GM18870 (cell line): ENCODE measurements at regions not wholly inside any gene's neighbourhood (a gene's known extent, or its start where the extent isn't known, plus 50 kb on each side); places are given as distances from the start of the nearest gene placed in this dataset.

ENCODE experiments used
- ATAC-seq: cut with Tn5 transposase; IDR thresholded peaks from one replicate; pipeline ENCODE4 v1.9.1; 2021; ENCODE audit warnings: moderate library complexity; ENCODE audit not compliant: unreplicated experiment

DNA sequence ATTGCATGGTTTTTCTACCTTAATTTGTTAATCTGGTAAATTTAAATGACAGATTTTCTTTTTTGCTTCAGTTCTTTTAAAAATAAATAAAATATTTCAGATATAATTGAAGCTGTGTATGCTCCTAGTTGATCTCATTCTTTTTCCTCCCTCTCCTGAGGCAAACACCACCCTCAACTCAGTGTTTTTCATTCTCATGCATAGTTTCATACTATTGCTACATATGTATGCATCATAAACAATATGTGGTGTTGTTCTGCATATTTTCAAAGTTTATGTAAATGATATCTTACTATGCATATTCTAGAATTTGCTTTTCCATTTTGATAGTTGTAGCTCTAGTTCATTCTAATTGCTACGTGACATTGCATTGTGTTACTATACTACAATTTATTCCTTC is 257.2 kb upstream of the POU3F1 start:
- no peak for ATAC-seq

DNA sequence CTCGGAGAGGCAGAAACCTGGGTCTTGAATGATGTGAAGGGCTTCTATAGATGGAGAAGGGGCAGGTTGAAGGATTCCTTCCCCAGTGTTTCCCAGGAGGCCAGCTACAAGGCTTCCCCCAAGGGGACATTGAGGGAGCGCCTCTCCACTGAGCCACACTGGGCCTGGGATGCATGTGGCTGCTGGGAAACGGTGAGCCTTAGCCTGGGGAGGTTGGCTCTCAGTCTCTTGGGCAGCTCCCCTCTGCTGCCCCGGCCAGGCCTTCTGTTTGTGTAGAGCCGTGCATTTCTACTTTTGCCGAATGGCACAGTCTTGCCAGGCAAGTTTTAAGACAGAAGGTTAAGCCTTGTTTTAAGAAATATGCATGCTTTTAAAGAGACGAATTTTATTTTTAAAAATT is 254.4 kb upstream of the POU3F1 start:
- no peak for ATAC-seq

DNA sequence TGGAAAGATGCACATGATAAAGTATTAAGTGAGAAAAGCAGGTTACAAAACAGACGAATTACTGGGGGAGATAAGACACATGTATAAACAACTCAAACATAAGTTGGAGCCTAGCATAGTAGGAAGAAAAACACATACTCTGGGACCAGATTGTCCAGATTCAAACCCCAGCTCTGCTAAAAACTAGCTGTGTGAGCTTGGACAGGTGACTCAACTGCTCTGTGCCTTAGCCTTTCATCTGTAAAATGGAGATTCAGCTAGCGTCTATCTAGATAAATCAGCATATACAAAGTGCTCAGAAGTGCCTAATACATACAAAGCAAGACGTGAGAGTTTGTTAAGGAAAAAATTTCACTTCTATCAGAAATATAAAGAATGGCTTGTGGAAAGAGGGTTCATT is 254.0 kb upstream of the POU3F1 start:
- no peak for ATAC-seq

DNA sequence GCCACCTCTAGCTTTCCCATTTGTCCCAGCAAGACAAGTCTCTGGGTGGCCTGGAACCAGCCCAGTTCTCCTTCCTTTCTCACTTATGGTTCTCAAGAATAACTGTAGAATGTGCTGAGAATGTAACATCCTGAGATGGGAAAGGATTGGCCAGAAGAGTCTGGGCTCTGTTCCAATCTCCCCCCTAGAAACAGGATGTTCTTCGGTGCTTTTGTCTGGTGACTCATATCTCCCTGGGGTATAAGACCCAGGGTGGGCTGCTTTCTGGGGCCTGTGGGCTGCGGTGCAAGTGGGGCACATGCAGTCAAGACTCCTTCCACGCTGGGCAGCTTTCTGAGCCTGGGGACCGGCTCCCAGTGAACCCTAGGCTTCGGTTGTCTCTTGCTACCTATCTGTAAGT is 251.2 kb upstream of the POU3F1 start:
- ATAC-seq: no peak

DNA sequence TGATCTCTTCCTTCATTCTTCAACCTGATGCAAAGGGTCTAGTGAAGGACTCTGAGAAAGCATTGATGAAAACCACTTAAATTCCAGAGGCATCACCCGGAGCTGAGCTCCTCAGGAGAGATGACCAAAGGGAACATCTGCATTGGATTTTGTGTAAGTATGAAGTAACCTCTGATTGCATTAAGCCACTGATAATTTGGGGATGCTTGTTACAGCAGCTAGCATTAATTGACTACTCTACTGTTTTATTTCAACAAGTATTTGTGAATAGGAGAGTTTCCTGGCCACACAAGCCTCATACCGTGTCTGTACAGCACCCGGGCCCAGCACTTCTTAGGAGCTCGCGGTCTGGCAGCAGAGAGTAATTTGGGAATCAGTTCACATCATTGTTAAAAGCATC is 250.7 kb upstream of the POU3F1 start:
- ATAC-seq: no peak

DNA sequence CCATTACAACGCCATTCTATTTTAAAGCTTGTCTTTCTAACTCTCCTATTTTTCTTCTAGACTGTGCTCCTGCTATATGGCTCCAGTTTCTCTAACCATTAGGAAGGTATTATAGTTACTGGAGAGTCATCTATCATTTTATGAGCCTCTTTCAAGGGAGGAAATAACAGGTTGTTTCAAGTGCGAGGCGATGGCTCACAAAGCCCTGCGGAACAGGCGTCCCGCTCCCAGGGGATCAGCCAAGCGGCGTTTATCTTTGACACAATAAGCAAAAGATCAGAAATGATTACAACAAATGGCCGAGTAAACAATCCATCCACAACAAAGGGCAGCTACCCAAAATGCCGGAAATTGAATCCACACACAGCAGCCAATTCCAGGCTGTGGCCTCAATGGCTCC is 249.5 kb upstream of the POU3F1 start:
- no peak for ATAC-seq

DNA sequence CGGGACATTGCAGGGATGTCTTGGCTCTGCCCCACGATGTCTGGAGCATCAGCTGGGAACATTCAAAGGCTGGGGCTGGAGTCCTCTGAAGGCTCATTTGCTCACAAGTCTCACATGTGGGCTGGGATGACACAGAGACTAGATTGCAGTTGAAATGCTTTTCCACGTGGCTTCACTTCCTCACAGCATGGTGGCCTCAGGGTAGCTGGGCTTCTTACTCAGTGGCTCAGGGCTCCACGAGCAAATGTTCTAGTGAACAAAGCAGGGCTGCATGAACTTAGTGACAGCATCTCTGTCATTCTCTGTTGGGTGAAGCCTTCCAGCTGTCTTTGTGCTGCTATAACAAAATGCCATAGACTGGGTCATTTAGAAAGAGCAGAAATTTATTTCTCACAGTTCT is 247.0 kb upstream of the POU3F1 start:
- no peak for ATAC-seq

DNA sequence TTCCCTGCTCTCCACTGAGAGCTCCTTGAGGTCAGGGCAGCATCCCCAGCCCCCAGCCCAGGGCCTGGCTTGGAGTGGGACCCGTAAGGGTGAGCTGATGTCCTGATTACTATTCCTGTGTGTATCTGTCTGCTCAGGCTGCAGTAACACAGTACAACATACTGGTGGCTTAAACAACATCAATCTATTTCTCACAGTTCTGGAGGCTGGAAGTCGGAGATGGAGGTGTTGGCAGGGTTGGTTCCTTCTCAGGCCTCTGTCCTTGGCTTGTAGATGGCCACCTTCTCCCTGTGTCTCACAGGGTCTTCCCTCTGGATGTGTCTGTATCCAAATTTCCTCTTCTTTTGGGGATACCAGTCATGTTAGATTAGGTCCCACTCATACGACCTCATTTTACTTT is 246.4 kb upstream of the POU3F1 start:
- ATAC-seq: no peak

DNA sequence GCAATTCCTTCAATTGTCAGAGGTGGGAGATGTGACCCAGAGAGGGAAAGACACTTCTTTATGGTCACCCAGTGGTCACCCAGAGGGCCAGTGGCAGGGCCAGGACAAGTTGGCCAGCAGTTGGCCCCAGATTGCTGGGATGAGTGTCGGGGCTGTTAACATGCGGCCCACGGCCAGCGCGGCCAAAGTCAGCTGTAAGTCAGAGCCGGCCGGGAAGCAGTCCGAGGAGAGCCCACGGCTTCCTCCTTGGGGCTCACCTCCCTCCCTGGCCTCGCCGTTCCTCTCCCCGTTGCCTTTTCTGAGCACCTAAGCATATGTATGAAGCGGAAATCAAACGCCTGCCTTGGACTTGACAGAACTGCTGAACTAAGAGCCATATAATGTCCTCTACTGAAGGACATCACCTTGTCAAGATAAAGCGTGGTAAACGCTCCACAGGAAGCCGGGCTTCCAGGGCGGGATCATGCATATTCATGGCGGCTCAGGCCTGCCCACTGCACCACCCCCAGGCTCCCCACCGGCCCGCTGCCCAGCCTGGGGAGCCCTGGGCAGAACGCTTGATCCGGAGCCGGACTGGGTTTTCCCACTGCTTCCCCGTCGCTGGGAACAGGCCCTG is 245.4 kb upstream of the POU3F1 start:
- no peak for ATAC-seq

DNA sequence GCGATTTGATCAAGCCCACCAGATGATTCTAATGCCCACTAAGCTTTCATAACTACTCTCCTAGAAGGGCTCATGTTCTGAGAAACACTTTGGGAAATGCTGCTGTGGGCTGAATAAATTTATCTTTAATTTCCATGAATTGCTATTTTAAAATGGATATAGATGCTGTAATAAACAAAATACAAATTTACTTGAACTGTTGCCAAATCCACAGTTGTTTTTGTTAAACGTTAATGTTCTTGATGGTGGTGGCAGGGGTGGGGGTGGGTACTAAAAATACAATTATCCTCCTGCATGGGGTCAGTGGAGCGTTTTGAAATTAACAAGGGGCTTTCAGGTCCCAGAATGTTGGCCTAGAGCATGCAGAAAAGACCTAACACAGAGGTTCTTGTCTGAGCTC is 244.7 kb upstream of the POU3F1 start:
- no peak for ATAC-seq

DNA sequence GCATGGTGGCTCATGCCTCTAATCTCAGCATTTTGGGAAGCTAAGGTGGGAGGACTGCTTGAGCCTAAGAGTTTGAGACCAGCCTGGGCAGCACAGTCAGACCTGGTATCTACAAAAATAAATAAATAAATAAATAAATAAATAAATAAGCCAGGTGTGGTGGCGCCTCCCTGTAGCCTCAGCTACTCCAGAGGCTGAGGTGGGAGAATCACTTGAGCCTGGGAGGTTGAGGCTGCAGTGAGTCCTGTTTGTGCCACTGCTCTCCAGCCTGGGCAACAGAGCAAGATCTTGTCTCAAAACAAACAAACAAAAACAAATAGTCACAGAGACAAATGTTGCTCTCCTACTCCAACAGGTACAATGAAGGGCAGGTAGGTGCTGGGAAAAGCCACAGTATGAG is 242.4 kb upstream of the POU3F1 start:
- ATAC-seq: no peak

DNA sequence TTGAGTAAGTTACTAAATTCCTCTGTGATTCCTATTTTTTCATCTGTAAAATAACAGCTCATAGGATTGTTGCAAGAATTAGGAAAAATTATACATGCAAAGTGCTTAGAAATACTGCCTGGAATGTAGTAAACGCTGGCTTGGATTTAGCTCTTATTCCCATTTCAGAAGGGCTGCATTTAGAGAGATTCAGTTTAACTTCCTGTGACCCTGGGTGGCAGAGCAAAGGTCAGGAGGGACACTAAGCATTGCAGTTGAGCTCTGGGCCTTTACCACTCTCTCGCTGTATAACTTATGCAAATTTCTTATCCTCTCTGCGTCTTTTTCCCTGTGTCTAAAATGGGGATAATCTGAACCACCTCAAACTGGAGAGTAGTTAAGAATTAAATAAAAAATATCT is 241.0 kb upstream of the POU3F1 start:
- no peak for ATAC-seq

DNA sequence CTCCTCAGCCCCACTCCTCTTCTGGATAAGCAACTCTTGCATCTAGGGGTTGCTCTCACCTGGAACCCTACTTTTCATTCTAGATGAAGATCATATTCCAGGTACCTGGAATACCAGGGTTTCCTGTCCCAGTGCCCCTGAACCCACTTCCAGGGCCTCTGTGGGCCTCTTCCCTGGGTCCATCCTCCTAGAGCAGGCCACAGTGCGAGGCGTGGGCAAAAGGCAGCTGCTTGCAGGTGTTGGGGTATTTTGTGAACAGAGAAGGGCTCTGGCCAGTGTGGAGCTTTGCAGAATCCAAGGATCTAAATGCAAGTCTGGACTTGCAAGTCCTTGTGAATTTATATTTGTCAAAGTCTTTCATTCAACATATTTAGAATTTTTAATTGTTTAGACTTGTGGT is 240.4 kb upstream of the POU3F1 start:
- no peak for ATAC-seq

DNA sequence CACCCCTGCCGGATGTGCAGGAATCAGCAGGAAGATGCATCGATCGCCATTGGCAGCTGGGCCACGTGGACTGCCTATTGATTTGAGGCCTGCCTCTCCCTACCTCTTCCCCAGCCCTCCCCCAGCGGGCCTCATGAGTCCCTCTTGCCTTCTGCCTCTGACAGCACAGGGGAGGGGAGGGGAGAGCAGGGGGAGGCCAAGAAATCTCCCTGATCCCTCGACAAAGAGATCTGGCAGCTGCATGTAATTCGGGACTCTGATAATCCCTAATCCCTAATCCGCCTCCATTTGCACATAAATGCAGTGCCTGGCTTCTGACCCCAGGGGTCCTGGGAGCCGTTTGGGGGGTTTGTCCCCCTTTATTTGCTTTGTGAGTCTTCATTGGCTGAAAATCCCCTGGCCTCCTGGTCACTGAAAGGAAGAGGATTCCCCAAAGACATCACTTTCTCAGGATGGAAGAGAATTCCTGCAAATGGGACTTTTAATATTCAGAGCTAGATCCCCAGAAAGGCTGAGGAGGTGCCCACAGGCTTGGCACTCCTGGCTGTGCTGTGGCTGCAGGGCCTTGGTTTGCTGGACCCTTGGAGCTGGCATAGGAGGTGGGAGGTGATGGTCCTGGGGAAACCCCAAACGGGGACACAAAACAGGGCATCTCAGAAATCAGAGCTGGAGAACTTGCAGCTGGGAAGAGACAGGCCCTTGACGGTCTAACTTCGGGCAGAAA is 239.4 kb upstream of the POU3F1 start:
- ATAC-seq: no peak

DNA sequence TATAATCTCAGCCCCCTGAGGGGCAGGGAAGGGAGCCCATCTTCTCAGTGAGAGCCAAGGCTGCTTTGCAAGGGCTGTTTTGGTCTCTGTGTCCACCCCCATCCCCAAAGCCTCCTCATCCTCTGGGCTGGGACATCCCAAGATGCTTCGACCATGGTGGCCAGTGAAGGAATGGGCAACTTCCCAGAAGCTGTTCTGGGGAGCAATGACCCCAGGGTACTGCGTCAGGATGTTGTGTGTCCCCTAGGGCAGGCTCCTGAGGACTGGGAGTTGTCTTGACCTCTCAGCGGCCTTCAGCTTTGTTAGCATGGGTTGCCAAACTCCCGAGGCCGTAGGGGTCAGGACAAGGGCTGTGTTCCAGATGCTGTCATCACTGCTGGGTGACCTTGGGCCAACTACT is 238.4 kb upstream of the POU3F1 start:
- no peak for ATAC-seq

DNA sequence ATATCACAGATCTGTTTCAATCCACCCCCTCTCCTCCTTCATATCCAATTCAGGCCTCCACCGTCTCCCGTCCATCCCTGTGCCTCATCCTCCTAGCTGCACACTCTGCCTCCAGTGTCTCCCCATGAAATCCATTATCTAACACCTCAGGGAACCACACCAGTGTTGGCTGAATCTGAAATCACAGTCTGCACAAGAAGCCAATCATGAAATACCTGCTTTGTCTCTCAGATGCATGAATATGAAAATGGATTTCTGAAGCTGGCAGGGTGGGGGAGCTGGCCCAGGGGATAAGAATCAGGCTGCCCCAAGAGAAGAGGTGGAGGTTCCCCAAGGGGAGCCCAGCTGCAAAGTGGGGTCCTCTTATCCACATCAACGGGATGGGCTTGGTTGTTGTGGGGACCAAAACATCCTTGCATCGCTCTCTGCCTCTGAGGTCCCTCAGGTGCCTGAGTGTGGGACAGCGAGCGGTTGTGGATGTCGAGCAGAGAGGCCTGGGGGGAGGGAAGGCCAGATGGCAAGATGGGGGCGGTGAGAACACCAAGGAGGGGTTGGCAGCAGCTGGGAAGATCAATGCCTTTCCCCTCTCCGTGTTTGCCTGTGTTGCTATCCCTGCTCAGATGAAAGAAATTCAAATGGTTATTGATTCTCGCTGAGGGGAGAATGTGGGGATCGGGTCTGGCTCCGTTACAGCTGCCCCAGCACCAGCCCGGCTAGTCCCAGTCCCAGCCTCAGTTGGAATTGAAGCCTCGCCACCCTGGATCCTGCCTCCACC is 237.3 kb upstream of the POU3F1 start:
- ATAC-seq: no peak

DNA sequence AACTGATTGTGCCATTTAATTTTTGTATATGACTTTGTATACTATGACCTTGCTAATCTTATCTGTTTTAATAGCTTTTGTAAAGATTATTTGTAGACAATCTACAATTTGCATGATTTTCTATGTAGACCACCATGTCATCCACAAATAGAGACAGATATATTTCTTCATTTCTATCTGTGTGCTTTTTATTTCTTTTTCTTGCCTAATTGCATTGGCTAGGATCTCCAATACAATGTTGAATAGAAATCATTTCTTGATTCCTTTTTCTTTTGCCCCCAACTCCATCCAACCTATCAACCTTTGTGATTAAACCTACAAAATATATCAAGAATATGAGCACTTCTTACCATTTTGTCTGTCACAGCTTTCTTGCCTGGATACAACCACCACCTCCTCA is 232.6 kb upstream of the POU3F1 start:
- no peak for ATAC-seq

DNA sequence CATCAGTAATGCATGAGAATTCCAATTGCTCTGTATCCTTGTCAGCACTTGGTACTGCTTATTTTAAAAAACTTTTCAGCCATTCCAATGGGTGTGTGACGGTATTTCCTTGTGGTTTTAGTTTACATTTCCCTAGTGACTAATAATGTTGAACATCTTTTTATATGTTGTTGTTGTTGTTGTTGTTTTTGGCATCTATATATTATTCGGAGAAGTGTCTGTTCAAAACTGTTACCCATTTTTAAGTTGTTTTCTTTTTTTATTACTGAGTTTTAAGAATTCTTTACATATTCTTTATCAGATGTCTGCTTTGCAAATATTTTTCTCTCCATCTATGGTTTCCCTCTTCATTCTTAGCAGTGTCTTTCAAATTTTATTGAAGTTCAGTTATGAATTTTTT is 231.1 kb upstream of the POU3F1 start:
- ATAC-seq: no peak

DNA sequence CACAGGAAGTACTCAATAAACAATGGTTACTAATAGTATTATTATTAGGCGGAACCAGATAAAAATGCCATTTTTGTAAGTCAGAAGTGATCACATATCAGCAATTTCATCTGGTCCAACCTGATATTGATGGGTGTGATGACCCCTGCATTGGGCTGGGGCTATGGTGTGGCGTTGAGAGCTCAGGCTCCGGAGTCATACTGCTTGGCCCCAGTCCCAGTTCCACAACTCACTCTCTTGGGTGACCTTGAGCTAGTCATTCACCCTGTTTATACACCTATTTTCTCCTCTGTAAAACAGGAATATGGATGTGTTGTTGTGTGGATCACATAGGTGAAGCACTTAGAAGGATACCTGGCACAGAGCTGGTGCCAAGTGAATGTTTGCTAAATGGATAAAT is 229.4 kb upstream of the POU3F1 start:
- ATAC-seq: no peak

DNA sequence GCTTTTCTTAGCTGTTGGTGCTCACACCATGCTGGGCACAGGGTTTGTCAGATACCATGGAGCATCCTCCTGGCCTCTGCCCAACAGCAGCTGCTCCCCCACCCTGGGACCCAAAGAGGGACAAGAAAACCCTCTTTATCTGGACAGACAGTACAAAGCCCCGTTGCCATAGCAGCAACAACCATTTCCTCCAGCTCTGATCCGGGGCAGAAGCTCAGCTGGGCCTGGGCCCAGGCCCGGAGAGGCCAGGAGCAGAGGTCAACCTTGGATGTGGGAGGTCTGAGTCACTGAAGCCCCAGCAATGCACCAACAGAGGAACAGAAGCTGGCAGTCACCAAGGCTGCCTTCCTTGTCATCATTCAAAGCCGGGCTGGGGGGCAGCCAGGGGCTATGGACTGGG is 228.4 kb upstream of the POU3F1 start:
- ATAC-seq: no peak

DNA sequence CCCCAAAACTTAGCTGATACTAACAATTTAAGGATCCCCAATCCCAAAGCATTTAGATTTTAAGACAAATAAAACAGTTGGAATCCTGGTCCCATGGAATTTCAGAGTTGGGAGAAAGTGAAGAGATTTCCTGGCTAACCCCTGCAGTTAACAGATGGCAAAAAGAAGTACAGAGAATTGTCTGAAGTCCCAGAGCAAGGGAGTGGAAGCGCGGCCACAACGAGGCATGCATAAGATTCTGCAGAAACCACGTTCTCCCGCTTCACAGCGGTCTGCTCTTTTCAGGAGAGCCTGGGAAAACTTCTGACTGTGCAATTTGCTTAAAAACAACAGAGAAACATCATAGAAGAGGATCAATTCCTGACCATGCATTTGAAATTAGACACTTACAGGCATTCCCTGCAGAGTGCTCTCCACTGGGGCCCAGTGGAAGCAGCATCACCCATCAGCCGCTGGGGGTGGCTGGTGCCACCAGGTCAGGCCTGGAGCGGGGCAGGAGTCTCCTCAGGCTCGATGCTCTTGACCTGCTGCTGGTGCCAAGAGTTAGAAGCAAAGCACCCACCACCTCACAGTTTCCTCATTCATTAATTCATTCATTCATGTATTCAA is 226.7 kb upstream of the POU3F1 start:
- no peak for ATAC-seq

DNA sequence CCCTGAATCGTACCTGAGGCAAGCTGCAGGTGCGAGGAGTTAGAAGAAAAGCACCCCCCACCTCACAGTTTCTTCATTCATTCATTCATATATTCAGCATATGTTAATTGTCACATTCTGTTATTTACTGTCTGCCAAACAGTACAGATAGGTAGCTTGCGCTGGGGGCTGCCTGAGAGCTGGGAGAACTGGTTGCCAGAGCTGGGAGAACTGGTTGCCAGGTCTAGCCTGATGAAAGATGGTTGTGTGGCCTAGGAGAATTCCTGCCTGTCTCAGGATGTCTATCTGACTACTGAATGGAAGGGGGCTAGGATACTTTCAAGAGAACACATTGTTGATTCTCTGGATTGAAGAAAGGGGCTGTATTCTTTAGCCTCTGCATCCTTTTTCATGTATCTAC is 225.9 kb upstream of the POU3F1 start:
- no peak for ATAC-seq
